ENCODE measurements at regions not wholly inside any gene's neighbourhood (a gene's known extent, or its start where the extent isn't known, plus 50 kb on each side); places are given as distances from the start of the nearest gene placed in this dataset.

DNA sequence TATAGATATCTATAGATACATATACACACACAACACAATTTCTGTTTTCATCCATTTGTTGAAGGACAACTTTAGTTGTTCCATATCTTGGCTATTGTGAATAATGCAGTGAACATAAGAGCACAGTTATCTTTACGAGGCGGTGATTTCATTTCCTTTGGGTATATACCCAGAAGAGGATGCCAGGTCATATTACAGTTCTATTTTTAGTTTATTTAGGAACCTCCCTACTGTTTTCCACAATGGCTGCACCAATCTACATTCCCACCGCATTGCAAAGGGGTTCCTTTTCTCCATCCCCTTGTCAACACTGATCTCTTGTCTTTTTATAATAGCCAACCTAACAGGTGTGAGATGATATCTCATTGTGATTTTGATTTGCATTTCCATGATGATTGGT, 143.4 kb upstream of the ARHGAP5 start:
- Mint-ChIP-seq H3K4me3 (ENCODE audit: unreplicated experiment) (no peak overlapping the region), H3K27ac (ENCODE audit: unreplicated experiment) (no peak overlapping the region), H3K36me3 (ENCODE audit: low read depth, unreplicated experiment) (no peaks in the 10 kb centered on the region), H3K27me3 (ENCODE audit: low read depth, unreplicated experiment) (no peaks in the 10 kb centered on the region), H3K9me3 (ENCODE audit: unreplicated experiment) (no peaks in the 10 kb centered on the region), H3K4me1 (ENCODE audit: low read depth, unreplicated experiment) (peaks cover 42% of the 10 kb centered on the region)
- DNase-seq (ENCODE audit: low read depth) = no peak
- no peaks in the 10 kb centered on the region for H3K27me3 ChIP-seq (ENCODE audit: insufficient read depth, low read length)
- no peak overlapping the region for H3K4me3 ChIP-seq (ENCODE audit: insufficient read depth, low read depth, low read length)
- no peaks in the 10 kb centered on the region for H4K20me1 ChIP-seq (ENCODE audit: insufficient read depth, low read length)
- no peaks in the 10 kb centered on the region for H3K36me3 ChIP-seq (ENCODE audit: insufficient read depth, low read length)
- no peak overlapping the region for H3K9ac ChIP-seq (ENCODE audit: low read length)
- H3K27ac ChIP-seq (ENCODE audit: low read depth, low read length) = no peak overlapping the region
- H2AFZ ChIP-seq (ENCODE audit: low read depth, low read length) = no peak overlapping the region
- FAIRE-seq = no peak
- H3K79me2 ChIP-seq (ENCODE audit: insufficient read depth, low read length) = no peaks in the 10 kb centered on the region
- H3K4me2 ChIP-seq (ENCODE audit: low read length) = no peak overlapping the region
- peaks cover 5% of the 10 kb centered on the region for H3K4me1 ChIP-seq (ENCODE audit: insufficient read depth, low read length)
- no peak for TF ChIP-seq EZH2 (IDR thresholded peaks at IDR 0.05; ENCODE audit: insufficient read depth, low read length)
- TF ChIP-seq, protein P1, sequence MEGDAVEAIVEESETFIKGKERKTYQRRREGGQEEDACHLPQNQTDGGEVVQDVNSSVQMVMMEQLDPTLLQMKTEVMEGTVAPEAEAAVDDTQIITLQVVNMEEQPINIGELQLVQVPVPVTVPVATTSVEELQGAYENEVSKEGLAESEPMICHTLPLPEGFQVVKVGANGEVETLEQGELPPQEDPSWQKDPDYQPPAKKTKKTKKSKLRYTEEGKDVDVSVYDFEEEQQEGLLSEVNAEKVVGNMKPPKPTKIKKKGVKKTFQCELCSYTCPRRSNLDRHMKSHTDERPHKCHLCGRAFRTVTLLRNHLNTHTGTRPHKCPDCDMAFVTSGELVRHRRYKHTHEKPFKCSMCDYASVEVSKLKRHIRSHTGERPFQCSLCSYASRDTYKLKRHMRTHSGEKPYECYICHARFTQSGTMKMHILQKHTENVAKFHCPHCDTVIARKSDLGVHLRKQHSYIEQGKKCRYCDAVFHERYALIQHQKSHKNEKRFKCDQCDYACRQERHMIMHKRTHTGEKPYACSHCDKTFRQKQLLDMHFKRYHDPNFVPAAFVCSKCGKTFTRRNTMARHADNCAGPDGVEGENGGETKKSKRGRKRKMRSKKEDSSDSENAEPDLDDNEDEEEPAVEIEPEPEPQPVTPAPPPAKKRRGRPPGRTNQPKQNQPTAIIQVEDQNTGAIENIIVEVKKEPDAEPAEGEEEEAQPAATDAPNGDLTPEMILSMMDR (IDR thresholded peaks at IDR 0.05; ENCODE audit: insufficient read depth, low read depth, low read length) = no peak
- H3K9me3 ChIP-seq (ENCODE audit: insufficient read depth, low read depth, low read length) = no peaks in the 10 kb centered on the region

DNA sequence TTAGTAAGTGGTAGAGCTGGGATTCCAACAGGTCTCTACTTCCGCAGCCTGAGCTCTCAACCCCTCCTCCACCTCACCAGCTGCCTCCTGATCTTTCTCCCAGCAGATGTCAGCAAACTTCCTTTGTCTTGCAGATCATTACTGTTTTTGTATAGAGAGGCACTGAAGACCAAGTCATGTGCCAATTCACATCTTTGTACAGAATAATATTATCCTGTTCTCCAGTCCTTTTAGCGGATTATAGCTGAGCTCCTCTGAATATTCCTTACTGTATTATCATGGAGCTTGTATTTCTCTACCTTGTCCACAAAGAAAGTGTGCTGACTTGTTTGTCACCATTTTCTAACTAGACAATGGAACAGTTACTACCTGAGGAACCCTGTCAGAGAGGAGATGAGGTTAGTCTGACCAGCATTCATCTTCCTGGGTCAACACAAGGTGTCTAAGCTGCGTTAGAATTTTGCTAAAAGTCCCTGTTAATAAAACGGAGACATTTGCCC, 142.3 kb upstream of the ARHGAP5 start:
- Histone ChIP-seq H4K20me1 (ENCODE audit: insufficient read depth, low read length) (no peaks in the 10 kb centered on the region), H3K36me3 (ENCODE audit: insufficient read depth, low read length) (no peaks in the 10 kb centered on the region), H3K79me2 (ENCODE audit: insufficient read depth, low read length) (no peaks in the 10 kb centered on the region), H2AFZ (ENCODE audit: low read depth, low read length) (no peak overlapping the region), H3K9me3 (ENCODE audit: insufficient read depth, low read depth, low read length) (no peaks in the 10 kb centered on the region), H3K4me1 (ENCODE audit: insufficient read depth, low read length) (peaks cover 5% of the 10 kb centered on the region), H3K4me3 (ENCODE audit: insufficient read depth, low read depth, low read length) (no peak overlapping the region), H3K4me2 (ENCODE audit: low read length) (no peak overlapping the region), H3K27ac (ENCODE audit: low read depth, low read length) (no peak overlapping the region), H3K9ac (ENCODE audit: low read length) (no peak overlapping the region), H3K27me3 (ENCODE audit: insufficient read depth, low read length) (no peaks in the 10 kb centered on the region)
- H3K4me3 Mint-ChIP-seq (ENCODE audit: unreplicated experiment) = no peak overlapping the region
- peak; percentile 58 for FAIRE-seq
- peaks cover 35% of the 10 kb centered on the region for H3K4me1 Mint-ChIP-seq (ENCODE audit: low read depth, unreplicated experiment)
- H3K9me3 Mint-ChIP-seq (ENCODE audit: unreplicated experiment) = no peaks in the 10 kb centered on the region
- H3K36me3 Mint-ChIP-seq (ENCODE audit: low read depth, unreplicated experiment) = no peaks in the 10 kb centered on the region
- no peaks in the 10 kb centered on the region for H3K27me3 Mint-ChIP-seq (ENCODE audit: low read depth, unreplicated experiment)
- TF ChIP-seq, protein P1 (IDR thresholded peaks at IDR 0.05; ENCODE audit: insufficient read depth, low read depth, low read length) = no peak
- TF ChIP-seq EZH2 (IDR thresholded peaks at IDR 0.05; ENCODE audit: insufficient read depth, low read length) = no peak
- DNase-seq (ENCODE audit: low read depth) = peak; percentile 48
- no peak overlapping the region for H3K27ac Mint-ChIP-seq (ENCODE audit: unreplicated experiment)

DNA sequence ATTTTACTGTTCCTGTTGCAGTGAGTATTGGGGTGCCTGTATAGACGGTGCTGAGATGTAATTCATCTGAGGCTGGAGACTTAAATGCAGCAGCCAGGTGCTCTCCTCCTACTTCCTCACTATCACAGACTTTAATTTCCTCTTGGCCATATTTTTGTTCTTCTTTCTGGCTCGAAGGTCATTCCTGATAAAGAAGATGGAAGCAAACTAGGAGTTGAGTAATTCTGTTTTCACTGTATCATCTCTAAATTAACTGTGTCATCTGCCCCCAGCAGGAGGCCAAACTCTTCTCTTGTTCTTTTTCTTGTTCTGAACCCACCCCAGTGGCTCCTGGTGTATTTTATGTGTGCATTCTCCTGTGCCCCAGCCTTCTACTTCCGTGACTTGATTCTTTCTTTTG, 141.7 kb upstream of the ARHGAP5 start:
- no peak for FAIRE-seq
- Mint-ChIP-seq H3K27ac (ENCODE audit: unreplicated experiment) (peak overlapping the region; percentile 50), H3K4me1 (ENCODE audit: low read depth, unreplicated experiment) (peaks cover 34% of the 10 kb centered on the region), H3K9me3 (ENCODE audit: unreplicated experiment) (no peaks in the 10 kb centered on the region), H3K36me3 (ENCODE audit: low read depth, unreplicated experiment) (no peaks in the 10 kb centered on the region), H3K4me3 (ENCODE audit: unreplicated experiment) (no peak overlapping the region), H3K27me3 (ENCODE audit: low read depth, unreplicated experiment) (no peaks in the 10 kb centered on the region)
- H4K20me1 ChIP-seq (ENCODE audit: insufficient read depth, low read length) = no peaks in the 10 kb centered on the region
- H3K4me3 ChIP-seq (ENCODE audit: insufficient read depth, low read depth, low read length) = no peak overlapping the region
- H3K9me3 ChIP-seq (ENCODE audit: insufficient read depth, low read depth, low read length) = no peaks in the 10 kb centered on the region
- no peaks in the 10 kb centered on the region for H3K27me3 ChIP-seq (ENCODE audit: insufficient read depth, low read length)
- H3K36me3 ChIP-seq (ENCODE audit: insufficient read depth, low read length) = no peaks in the 10 kb centered on the region
- no peak overlapping the region for H2AFZ ChIP-seq (ENCODE audit: low read depth, low read length)
- DNase-seq (ENCODE audit: low read depth) = no peak
- no peak overlapping the region for H3K27ac ChIP-seq (ENCODE audit: low read depth, low read length)
- H3K4me2 ChIP-seq (ENCODE audit: low read length) = peak overlapping the region; percentile 6
- TF ChIP-seq EZH2 (IDR thresholded peaks at IDR 0.05; ENCODE audit: insufficient read depth, low read length) = no peak
- TF ChIP-seq, protein P1 (IDR thresholded peaks at IDR 0.05; ENCODE audit: insufficient read depth, low read depth, low read length) = no peak
- no peaks in the 10 kb centered on the region for H3K79me2 ChIP-seq (ENCODE audit: insufficient read depth, low read length)
- H3K9ac ChIP-seq (ENCODE audit: low read length) = no peak overlapping the region
- peaks cover 5% of the 10 kb centered on the region for H3K4me1 ChIP-seq (ENCODE audit: insufficient read depth, low read length)
